ENCODE measurements at regions not wholly inside any gene's neighbourhood (a gene's known extent, or its start where the extent isn't known, plus 50 kb on each side); places are given as distances from the start of the nearest gene placed in this dataset.

DNA sequence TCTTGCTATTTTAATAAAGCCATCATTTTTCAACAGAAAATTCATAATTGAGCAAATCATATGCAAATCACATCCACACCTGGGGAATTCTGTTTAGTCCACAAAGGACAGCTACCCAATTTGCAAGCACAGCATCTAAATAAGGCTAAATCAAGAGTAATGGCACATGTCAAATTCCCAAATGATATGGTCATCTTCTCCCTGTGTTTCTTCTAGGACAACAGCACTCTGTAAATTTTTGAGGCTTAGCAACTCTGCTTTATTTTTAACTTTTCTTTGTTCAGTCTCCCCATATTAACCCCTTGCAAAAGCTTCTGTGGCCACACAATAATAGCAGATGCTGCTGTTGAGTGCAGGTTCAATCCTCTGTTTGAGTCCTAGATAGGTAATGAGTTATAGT lies 155.6 kb upstream of the DAAM1 start:
- H3K4me3 Mint-ChIP-seq = no peak overlapping the region
- no peak overlapping the region for H3K27ac Mint-ChIP-seq
- peaks cover 20% of the 10 kb centered on the region for H3K4me1 Mint-ChIP-seq (ENCODE audit: low read depth)
- no peak for DNase-seq
- TF ChIP-seq, protein P1, sequence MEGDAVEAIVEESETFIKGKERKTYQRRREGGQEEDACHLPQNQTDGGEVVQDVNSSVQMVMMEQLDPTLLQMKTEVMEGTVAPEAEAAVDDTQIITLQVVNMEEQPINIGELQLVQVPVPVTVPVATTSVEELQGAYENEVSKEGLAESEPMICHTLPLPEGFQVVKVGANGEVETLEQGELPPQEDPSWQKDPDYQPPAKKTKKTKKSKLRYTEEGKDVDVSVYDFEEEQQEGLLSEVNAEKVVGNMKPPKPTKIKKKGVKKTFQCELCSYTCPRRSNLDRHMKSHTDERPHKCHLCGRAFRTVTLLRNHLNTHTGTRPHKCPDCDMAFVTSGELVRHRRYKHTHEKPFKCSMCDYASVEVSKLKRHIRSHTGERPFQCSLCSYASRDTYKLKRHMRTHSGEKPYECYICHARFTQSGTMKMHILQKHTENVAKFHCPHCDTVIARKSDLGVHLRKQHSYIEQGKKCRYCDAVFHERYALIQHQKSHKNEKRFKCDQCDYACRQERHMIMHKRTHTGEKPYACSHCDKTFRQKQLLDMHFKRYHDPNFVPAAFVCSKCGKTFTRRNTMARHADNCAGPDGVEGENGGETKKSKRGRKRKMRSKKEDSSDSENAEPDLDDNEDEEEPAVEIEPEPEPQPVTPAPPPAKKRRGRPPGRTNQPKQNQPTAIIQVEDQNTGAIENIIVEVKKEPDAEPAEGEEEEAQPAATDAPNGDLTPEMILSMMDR (IDR thresholded peaks at IDR 0.05) = no peak
- peaks cover 2% of the 10 kb centered on the region for H3K27me3 Mint-ChIP-seq (ENCODE audit: insufficient read depth)
- H3K36me3 Mint-ChIP-seq (ENCODE audit: low read depth) = no peaks in the 10 kb centered on the region
- no peaks in the 10 kb centered on the region for H3K9me3 Mint-ChIP-seq

DNA sequence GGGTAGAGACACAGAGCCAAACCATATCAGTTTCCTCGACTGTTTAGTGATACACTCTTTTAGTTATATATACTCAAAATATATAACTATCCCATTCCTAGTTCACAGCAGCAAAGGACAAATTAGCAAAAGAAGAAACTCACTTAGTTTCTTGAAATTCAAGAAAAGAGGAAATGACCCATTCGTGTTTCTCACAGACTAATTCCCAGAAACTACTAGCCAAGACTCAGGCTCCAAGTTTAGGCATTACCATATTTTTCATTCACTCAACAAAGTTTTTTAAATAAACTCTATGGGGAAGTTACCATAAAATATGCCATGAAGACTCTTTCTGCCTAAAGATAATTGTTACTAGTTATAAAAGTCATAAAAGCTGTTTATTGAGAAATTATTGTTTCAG lies 152.3 kb upstream of the DAAM1 start:
- H3K4me3 Mint-ChIP-seq = no peak overlapping the region
- peaks cover 6% of the 10 kb centered on the region for H3K4me1 Mint-ChIP-seq (ENCODE audit: low read depth)
- no peak overlapping the region for H3K27ac Mint-ChIP-seq
- DNase-seq = no peak
- H3K27me3 Mint-ChIP-seq (ENCODE audit: insufficient read depth) = peaks cover 2% of the 10 kb centered on the region
- H3K9me3 Mint-ChIP-seq = no peaks in the 10 kb centered on the region
- H3K36me3 Mint-ChIP-seq (ENCODE audit: low read depth) = no peaks in the 10 kb centered on the region
- TF ChIP-seq, protein P1 (IDR thresholded peaks at IDR 0.05) = no peak

DNA sequence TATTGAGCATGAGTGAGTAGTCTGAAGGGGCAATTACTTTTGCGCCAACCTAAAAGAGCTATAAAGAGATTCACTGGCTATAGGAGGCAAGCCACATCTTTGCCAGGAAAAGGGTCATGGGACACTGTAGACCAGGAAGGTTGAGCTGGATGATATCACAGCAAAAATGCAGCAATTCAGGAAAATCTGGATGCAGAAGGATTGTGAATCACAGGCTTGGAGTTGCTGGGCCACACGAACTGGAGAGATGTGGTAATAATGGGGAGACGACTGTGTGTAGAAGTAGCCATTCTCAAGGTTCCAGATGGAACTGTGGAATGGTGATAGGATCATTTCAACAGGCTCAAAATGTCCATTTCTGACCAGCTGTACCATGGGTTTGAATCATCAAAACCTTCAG lies 151.4 kb upstream of the DAAM1 start:
- H3K27me3 Mint-ChIP-seq (ENCODE audit: insufficient read depth) = peaks cover 2% of the 10 kb centered on the region
- no peak overlapping the region for H3K27ac Mint-ChIP-seq
- H3K4me1 Mint-ChIP-seq (ENCODE audit: low read depth) = peaks cover 6% of the 10 kb centered on the region
- TF ChIP-seq, protein P1 (IDR thresholded peaks at IDR 0.05) = no peak
- DNase-seq = no peak
- no peaks in the 10 kb centered on the region for H3K9me3 Mint-ChIP-seq
- no peak overlapping the region for H3K4me3 Mint-ChIP-seq
- no peaks in the 10 kb centered on the region for H3K36me3 Mint-ChIP-seq (ENCODE audit: low read depth)

DNA sequence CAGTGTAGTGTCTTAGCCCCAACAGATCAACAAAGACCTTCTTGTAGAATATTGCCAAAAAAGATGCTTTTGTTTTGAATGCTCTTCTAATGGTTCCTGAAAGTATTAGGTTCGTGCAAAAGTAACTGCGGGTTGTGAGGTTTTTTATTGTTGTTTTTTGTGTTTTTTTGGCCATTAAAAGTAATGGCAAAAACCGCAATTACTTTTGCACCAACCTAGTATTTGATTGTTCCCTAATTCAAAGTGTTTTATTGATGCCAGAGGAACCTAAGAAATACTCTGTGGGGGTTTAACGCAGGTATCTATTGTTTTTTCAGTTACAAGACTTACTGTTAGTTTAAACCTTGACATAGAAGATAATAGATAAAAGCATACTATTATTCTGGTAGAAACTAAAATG lies 150.8 kb upstream of the DAAM1 start:
- Mint-ChIP-seq H3K27ac (no peak overlapping the region), H3K9me3 (no peaks in the 10 kb centered on the region), H3K27me3 (ENCODE audit: insufficient read depth) (peaks cover 2% of the 10 kb centered on the region), H3K4me1 (ENCODE audit: low read depth) (peaks cover 5% of the 10 kb centered on the region), H3K4me3 (no peak overlapping the region), H3K36me3 (ENCODE audit: low read depth) (no peaks in the 10 kb centered on the region)
- TF ChIP-seq, protein P1 (IDR thresholded peaks at IDR 0.05) = no peak
- DNase-seq = no peak

DNA sequence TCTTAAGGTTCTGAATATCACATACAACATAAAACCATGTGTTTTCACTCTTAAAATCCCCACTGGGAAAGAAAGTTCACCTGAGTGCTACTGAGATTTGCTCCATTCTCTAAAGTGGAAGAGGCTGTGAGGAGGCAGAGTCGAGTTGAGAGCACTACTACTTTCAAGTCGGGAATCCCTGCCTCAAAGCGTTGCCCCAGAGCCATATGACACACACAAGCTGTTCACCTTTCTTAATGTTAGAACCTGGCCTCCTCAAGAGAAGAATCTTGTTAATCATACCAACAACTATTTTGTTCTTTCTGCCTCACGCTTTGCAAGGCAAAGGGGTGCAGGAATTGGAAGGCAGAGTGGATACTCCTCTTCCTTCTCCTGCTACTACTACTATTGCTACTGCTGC lies 149.7 kb upstream of the DAAM1 start:
- Mint-ChIP-seq H3K36me3 (ENCODE audit: low read depth) (no peaks in the 10 kb centered on the region), H3K4me3 (no peak overlapping the region), H3K9me3 (no peaks in the 10 kb centered on the region), H3K4me1 (ENCODE audit: low read depth) (no peaks in the 10 kb centered on the region), H3K27me3 (ENCODE audit: insufficient read depth) (peaks cover 2% of the 10 kb centered on the region), H3K27ac (no peak overlapping the region)
- TF ChIP-seq, protein P1 (IDR thresholded peaks at IDR 0.05) = no peak
- no peak for DNase-seq

DNA sequence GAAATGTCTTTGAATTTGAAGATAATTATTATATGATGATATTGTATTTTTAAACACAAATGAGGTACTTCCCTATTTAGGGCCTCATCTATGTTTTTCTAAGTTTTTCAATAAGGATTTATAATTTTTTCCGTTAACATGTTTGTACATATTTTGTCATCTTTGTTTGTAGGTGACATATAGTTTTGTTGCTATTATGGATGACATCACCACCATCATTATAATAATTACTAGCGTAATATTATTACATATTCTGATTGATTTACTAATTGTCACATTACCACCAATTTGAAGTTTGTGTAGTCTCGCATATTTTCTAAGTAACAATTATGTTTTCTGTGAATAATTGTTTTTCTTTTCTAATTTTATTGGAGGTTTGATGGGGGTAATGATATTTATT lies 147.2 kb upstream of the DAAM1 start:
- Mint-ChIP-seq H3K4me1 (ENCODE audit: low read depth) (no peaks in the 10 kb centered on the region), H3K27ac (no peak overlapping the region), H3K9me3 (peaks cover 4% of the 10 kb centered on the region; the same call in 1 of the 2 replicates), H3K27me3 (ENCODE audit: insufficient read depth) (peaks cover 2% of the 10 kb centered on the region; the same call in 1 of the 2 replicates), H3K36me3 (ENCODE audit: low read depth) (no peaks in the 10 kb centered on the region), H3K4me3 (no peak overlapping the region)
- TF ChIP-seq, protein P1 (IDR thresholded peaks at IDR 0.05) = no peak
- DNase-seq = no peak
